Keratinocyte (primary cell): ENCODE measurements at regions not wholly inside any gene's neighbourhood (a gene's known extent, or its start where the extent isn't known, plus 50 kb on each side); places are given as distances from the start of the nearest gene placed in this dataset.

ENCODE experiments used
- EZH2 ChIP-seq: IDR thresholded peaks from one replicate; pipeline ENCODE4 v1.6.1; 2012; ENCODE audit warnings: inconsistent platforms, mild to moderate bottlenecking, low read length, moderate library complexity
- TF ChIP-seq, protein P1 (sequence below), 3 experiments: IDR thresholded peaks in 1 of 3; conservative IDR thresholded peaks in 1 of 3; optimal IDR thresholded peaks in 1 of 3; 2 replicates in 2 of 3; 3 replicates in 1 of 3; pipeline versions ENCODE3 to v1.5.1; 2011; ENCODE audit warnings: low read length in 3 of 3, mild to moderate bottlenecking in 3 of 3, moderate library complexity in 2 of 3, control low read depth in 1 of 3, inconsistent platforms in 1 of 3; ENCODE audit not compliant: insufficient read depth in 2 of 3; ENCODE audit errors: extremely low read depth in 1 of 3

DNA sequence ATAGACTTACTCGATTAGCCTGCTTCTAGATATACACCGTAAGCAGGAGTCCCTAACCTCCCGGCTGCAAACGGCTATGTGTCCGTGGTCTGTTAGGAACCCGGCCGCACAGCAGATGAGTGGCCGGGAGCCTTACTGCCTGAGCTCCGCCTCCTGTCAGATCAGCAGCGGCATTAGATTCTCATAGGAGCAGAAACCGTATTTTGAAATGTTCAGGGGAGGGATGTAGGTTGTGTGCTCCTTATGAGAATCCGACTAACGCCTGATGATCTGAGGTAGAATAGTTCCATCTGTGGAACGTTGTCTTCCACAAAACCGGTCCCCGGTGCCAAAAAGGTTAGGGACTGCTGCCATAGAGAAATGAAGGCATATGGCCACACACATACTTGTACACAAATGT lies 1491.9 kb downstream of the SLITRK5 start:
- TF ChIP-seq, protein P1, sequence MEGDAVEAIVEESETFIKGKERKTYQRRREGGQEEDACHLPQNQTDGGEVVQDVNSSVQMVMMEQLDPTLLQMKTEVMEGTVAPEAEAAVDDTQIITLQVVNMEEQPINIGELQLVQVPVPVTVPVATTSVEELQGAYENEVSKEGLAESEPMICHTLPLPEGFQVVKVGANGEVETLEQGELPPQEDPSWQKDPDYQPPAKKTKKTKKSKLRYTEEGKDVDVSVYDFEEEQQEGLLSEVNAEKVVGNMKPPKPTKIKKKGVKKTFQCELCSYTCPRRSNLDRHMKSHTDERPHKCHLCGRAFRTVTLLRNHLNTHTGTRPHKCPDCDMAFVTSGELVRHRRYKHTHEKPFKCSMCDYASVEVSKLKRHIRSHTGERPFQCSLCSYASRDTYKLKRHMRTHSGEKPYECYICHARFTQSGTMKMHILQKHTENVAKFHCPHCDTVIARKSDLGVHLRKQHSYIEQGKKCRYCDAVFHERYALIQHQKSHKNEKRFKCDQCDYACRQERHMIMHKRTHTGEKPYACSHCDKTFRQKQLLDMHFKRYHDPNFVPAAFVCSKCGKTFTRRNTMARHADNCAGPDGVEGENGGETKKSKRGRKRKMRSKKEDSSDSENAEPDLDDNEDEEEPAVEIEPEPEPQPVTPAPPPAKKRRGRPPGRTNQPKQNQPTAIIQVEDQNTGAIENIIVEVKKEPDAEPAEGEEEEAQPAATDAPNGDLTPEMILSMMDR (optimal IDR thresholded peaks at IDR 0.05 in 1 of 3, IDR thresholded peaks at IDR 0.05 in 1 of 3, conservative IDR thresholded peaks at IDR 0.05 in 1 of 3; ENCODE audit: extremely low read depth in 1 of 3, insufficient read depth in 2 of 3, low read length in 3 of 3): no peak
- TF ChIP-seq EZH2: no peak
